Mucosa of descending colon (tissue), 3 donors: ENCODE measurements at regions not wholly inside any gene's neighbourhood (a gene's known extent, or its start where the extent isn't known, plus 50 kb on each side); places are given as distances from the start of the nearest gene placed in this dataset.
"Not testable (repeated sequence)": the region's sequence is repeated elsewhere in the genome, so short reads cannot be mapped to it uniquely, and the experiment has no call there.

ENCODE experiments used
- ATAC-seq: fragments of 200-7000 bp; cut with Tn5 transposase; one replicate; pipeline ENCODE4 v1.9.1; 2020; ENCODE audit warnings: mild to moderate bottlenecking, moderate library complexity
- DNase-seq, 3 donors: peaks; one replicate each; pipeline ENCODE4 v3.0.0-alpha.2; 2020
- H3K36me3 ChIP-seq: fragments of 200-600 bp; one replicate; pipeline ENCODE4 v1.8.0; 2021; ENCODE audit warnings: low read depth, mild to moderate bottlenecking
- H3K4me1 ChIP-seq: fragments of 200-600 bp; one replicate; pipeline ENCODE4 v1.8.0; 2021; ENCODE audit warnings: low read depth, mild to moderate bottlenecking
- H3K4me3 ChIP-seq: fragments of 200-600 bp; one replicate; pipeline ENCODE4 v1.8.0; 2021; ENCODE audit warnings: mild to moderate bottlenecking
- H3K9me3 ChIP-seq: fragments of 200-600 bp; one replicate; pipeline ENCODE4 v1.8.0; 2021; ENCODE audit warnings: mild to moderate bottlenecking
- intact Hi-C, 2 donors: fragments of 100-400 bp; cut with DNase I in 1 of 2; cut with micrococcal nuclease in 1 of 2; formaldehyde crosslinking; loops; one replicate each; pipeline versions ENCODE4 v1.11.0 to v1.11.1; 2022; cut with DNase I, micrococcal nuclease
- TF ChIP-seq, protein P1 (sequence below): fragments of 200-600 bp; IDR thresholded peaks from one replicate; pipeline ENCODE4 v1.8.0; 2022; ENCODE audit warnings: antibody characterized with exemption, mild to moderate bottlenecking
- donor health status: DM: no; HTN: no; CAD: no; lungs with moderate emphysema.
- donor health status: DM: no; HTN: no; CAD: no.
- donor health status: DM: no; HTN: yes; CAD: no.

DNA sequence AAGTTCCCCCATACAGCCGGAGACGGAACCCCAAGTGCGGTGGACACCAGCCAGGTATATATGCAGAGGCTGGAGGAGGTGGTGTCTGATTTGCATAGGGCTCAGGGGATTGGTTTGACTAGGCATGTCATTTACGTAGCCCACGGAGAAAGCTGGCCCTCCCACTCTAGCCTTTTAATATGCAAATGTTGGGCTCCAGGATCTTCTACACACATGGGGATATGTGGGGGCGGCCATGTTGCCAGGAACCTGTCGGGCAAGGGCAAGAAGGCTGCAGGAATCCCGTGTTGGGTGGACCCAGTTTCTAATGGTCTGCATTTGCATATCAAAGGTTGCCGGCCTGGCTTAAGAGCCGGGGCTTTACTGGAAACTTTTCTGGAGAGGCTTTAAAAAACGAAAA is 57.4 kb downstream of the FTHL17 start:
- H3K9me3 ChIP-seq, DNase-seq, H3K4me3 ChIP-seq, intact Hi-C loops, H3K36me3 ChIP-seq, ATAC-seq, H3K4me1 ChIP-seq: not testable (repeated sequence)

DNA sequence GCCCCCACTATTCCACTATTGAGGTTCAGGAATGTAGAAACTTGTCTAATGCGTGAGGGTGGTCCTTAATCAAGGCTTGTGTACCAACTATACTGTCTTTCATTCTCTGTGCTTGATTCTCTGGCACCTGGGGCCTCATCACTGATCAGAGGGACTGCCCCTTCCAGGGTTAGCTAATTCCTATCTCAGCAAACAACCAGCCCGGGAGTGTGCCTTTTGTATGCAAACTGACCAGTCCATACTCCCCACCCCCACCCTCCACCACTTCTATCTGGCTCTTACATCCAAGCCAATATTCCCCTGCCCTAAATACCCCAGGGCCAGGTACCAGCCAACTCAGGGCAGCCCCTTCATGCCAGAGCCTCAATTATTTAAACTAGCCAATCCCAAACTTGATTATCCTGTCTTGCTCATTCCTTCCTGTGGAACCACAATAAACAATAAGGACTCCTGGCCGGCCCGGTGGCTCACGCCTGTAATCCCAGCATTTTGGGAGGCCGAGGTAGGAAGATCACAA is 59.3 kb downstream of the FTHL17 start:
- TF ChIP-seq, protein P1, sequence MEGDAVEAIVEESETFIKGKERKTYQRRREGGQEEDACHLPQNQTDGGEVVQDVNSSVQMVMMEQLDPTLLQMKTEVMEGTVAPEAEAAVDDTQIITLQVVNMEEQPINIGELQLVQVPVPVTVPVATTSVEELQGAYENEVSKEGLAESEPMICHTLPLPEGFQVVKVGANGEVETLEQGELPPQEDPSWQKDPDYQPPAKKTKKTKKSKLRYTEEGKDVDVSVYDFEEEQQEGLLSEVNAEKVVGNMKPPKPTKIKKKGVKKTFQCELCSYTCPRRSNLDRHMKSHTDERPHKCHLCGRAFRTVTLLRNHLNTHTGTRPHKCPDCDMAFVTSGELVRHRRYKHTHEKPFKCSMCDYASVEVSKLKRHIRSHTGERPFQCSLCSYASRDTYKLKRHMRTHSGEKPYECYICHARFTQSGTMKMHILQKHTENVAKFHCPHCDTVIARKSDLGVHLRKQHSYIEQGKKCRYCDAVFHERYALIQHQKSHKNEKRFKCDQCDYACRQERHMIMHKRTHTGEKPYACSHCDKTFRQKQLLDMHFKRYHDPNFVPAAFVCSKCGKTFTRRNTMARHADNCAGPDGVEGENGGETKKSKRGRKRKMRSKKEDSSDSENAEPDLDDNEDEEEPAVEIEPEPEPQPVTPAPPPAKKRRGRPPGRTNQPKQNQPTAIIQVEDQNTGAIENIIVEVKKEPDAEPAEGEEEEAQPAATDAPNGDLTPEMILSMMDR = no peak
- Histone ChIP-seq H3K4me3 (no peak overlapping the region), H3K9me3 (no peaks in the 10 kb centered on the region), H3K4me1 (no peaks in the 10 kb centered on the region), H3K36me3 (no peaks in the 10 kb centered on the region)
- DNase-seq = no peak
- intact Hi-C loops = no loop called here
- no peak for ATAC-seq

DNA sequence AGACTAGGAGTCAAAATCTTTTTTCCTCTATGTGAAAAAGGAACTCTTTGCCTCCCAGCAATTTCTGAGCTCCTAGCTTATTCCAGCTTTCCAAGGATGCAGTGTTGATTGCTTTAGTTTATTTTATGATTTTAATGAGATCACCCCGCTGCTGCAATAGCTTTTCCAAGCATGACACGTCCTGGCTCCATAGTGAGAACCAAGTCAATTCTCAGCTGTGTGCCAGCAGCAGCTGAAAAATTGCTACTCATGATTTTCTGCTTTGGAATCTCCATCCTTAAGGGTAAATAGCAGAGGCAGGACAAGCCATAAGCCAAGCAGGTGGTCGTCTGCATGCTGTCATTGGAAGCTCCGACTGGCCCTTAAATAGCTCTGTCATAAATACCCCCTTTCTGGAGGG is 64.5 kb downstream of the FTHL17 start:
- TF ChIP-seq, protein P1 = no peak
- H3K4me1 ChIP-seq = no peaks in the 10 kb centered on the region
- DNase-seq (no peak), ATAC-seq (no peak)
- H3K9me3 ChIP-seq = no peaks in the 10 kb centered on the region
- no peaks in the 10 kb centered on the region for H3K36me3 ChIP-seq
- no peak overlapping the region for H3K4me3 ChIP-seq
- intact Hi-C loops = no loop called here

DNA sequence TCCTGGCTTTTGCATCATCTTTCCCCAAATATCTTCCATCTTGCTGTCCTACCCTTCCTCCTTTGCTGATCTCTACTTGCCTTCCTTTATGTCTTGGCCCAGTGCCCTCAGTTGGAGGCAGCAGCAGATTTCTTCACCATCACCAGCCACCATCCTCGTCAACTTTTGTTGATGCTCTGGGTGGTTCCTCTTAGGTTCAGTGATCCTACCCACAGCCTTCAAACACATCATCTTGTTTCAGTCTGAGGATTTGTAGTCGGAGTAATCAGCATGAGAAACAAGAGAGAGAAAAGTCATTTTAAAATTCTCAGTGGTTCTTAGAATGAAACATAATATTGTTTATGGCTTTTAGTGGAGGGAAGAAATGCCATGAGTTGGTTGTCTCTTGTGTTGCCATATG is 65.8 kb downstream of the FTHL17 start:
- no peak for DNase-seq
- H3K4me3 ChIP-seq = no peak overlapping the region
- TF ChIP-seq, protein P1 = no peak
- H3K36me3 ChIP-seq = no peaks in the 10 kb centered on the region
- intact Hi-C loops = no loop called here
- no peaks in the 10 kb centered on the region for H3K9me3 ChIP-seq
- H3K4me1 ChIP-seq = no peaks in the 10 kb centered on the region
- ATAC-seq = no peak

DNA sequence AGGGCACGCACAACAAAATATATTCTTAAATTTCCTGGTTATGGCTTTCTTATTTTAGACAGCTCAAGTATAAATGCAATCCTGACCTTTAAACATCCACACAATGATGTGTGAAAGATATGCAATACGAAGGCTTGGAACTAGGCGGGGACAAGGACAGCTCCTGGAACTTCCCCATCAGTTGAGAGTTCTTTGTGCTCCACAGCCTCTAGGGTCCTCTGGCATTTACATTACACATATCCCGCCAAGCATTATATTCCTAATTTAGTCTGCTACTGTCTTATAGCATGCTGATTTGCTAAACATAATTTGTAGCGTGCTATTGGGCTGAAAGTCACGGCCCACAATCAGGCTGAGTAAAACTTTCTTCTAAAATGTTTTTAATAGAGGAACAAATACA is 74.4 kb downstream of the FTHL17 start:
- Histone ChIP-seq H3K4me1 (no peaks in the 10 kb centered on the region), H3K9me3 (no peaks in the 10 kb centered on the region), H3K4me3 (no peak overlapping the region), H3K36me3 (no peaks in the 10 kb centered on the region)
- DNase-seq (no peak), ATAC-seq (no peak)
- intact Hi-C loops = no loop called here
- TF ChIP-seq, protein P1 = no peak

DNA sequence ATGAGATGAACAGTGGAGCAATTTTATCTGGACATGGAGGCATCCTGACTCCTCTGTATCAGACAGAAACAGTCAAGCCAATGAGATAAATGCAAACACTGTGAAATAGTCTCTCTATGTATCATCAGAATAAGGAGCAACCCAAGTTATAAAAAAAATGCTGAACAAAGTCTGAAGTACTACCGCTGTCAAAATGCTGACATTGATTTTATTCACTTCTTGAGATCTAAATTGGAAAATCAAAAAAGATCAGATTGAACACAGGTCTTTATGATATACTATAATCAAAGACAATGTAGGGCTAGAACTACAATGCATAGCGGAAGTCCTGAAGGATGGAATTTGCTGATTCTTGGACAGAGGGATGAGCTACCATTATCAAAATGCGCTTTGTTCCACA is 76.1 kb downstream of the FTHL17 start:
- no peaks in the 10 kb centered on the region for H3K4me1 ChIP-seq
- TF ChIP-seq, protein P1 = no peak
- intact Hi-C loops = no loop called here
- no peaks in the 10 kb centered on the region for H3K9me3 ChIP-seq
- ATAC-seq = no peak
- DNase-seq = no peak
- no peaks in the 10 kb centered on the region for H3K36me3 ChIP-seq
- H3K4me3 ChIP-seq = no peak overlapping the region
